NT2/D1 (cell line): ENCODE measurements at regions not wholly inside any gene's neighbourhood (a gene's known extent, or its start where the extent isn't known, plus 50 kb on each side); places are given as distances from the start of the nearest gene placed in this dataset.

Source experiments
- SUZ12 ChIP-seq: IDR thresholded peaks from 2 replicates; pipeline ENCODE4 v1.6.1; 2011; ENCODE audit not compliant: insufficient read length, insufficient read depth; ENCODE audit errors: extremely low read depth
- YY1 ChIP-seq: IDR thresholded peaks from 2 replicates; pipeline ENCODE4 v1.6.1; 2011; ENCODE audit not compliant: insufficient read length, insufficient read depth
- ZNF274 ChIP-seq: IDR thresholded peaks from 2 replicates; pipeline ENCODE4 v1.6.1; 2011; ENCODE audit warnings: mild to moderate bottlenecking, low read depth, low read length

GRCh38 chr5:9799606-9800005, 169.5 kb upstream of the TAS2R1 start:
- TF ChIP-seq ZNF274 = no peak
- TF ChIP-seq YY1 = no peak
- TF ChIP-seq SUZ12 = no peak
